A673 (cell line): ENCODE measurements at regions not wholly inside any gene's neighbourhood (a gene's known extent, or its start where the extent isn't known, plus 50 kb on each side); places are given as distances from the start of the nearest gene placed in this dataset.

Experiments
- BruUV-seq: library from RNA; stranded (reverse); fragments of 400-500 nt; replicated peaks from 2 replicates; lab custom pipeline; 2021; lab: Mats Ljungman, UMichigan
- CTCF ChIA-PET: fragments of 300-600 bp; sonication (Branson Sonifier 250); formaldehyde crosslinking; loops from one replicate; lab custom pipeline; 2022; ENCODE audit warnings: antibody characterized with exemption; lab: Charles Lee
- POLR2A ChIA-PET: fragments of 300-600 bp; sonication (Branson Sonifier 250); formaldehyde crosslinking; loops from one replicate; lab custom pipeline; 2022; ENCODE audit warnings: antibody characterized with exemption; ENCODE audit not compliant: low non-redundant PET; lab: Charles Lee
- DNase-seq: peaks from one replicate; pipeline ENCODE4 v3.0.0-alpha.2; 2015; ENCODE audit warnings: low spot score
- H3K27ac ChIP-seq: fragments of 200-600 bp; sonication (generic); 2 replicates; pipeline ENCODE4 v1.5.1; 2016; ENCODE audit warnings: mixed run types, low read depth, mild to moderate bottlenecking, mixed read lengths, antibody characterized with exemption, low read length; ENCODE audit not compliant: poor library complexity, severe bottlenecking
- H3K27me3 ChIP-seq: fragments of 200-600 bp; sonication (generic); replicated peaks from 2 replicates; pipeline ENCODE4 v1.6.1; 2017; ENCODE audit warnings: mixed run types, low read depth, mild to moderate bottlenecking, mixed read lengths, antibody characterized with exemption, low read length; ENCODE audit not compliant: insufficient read depth, poor library complexity
- H3K36me3 ChIP-seq: fragments of 200-600 bp; sonication (generic); 2 replicates; pipeline ENCODE4 v1.6.1; 2016; ENCODE audit warnings: mixed run types, mild to moderate bottlenecking, mixed read lengths, antibody characterized with exemption, low read length; ENCODE audit not compliant: insufficient read depth, poor library complexity, severe bottlenecking
- H3K4me1 ChIP-seq: fragments of 200-600 bp; sonication (generic); 2 replicates; pipeline ENCODE4 v1.6.1; 2017; ENCODE audit warnings: mixed run types, mild to moderate bottlenecking, mixed read lengths, antibody characterized with exemption, low read length; ENCODE audit not compliant: insufficient read depth, poor library complexity, severe bottlenecking
- H3K4me3 ChIP-seq: fragments of 200-600 bp; sonication (generic); 2 replicates; pipeline ENCODE4 v1.5.1; 2016; ENCODE audit warnings: low read depth, mixed run types, mild to moderate bottlenecking, mixed read lengths, low read length; ENCODE audit not compliant: poor library complexity, severe bottlenecking
- H3K9me3 ChIP-seq: fragments of 200-600 bp; sonication (generic); 2 replicates; pipeline ENCODE4 v1.6.1; 2016; ENCODE audit warnings: mixed run types, low read depth, mild to moderate bottlenecking, mixed read lengths, antibody characterized with exemption, low read length; ENCODE audit not compliant: poor library complexity, severe bottlenecking
- EZH2 ChIP-seq: fragments of 200-600 bp; sonication (generic); IDR thresholded peaks from 2 replicates; pipeline ENCODE4 v1.6.1; 2017; ENCODE audit warnings: borderline replicate concordance, low read depth, mild to moderate bottlenecking, mixed read lengths, antibody characterized with exemption, low read length; ENCODE audit not compliant: poor library complexity, severe bottlenecking
- intact Hi-C: fragments of 100-400 bp; cut with micrococcal nuclease; formaldehyde crosslinking; loops from one replicate; pipeline ENCODE4 v1.10.0; 2022; ENCODE audit not compliant: unreplicated experiment
- TF ChIP-seq, protein P1 (sequence below): fragments of 300-800, 200-600 bp; sonication (generic); conservative IDR thresholded peaks from 2 replicates; pipeline ENCODE4 v1.5.1; 2017; ENCODE audit warnings: low read depth, mild to moderate bottlenecking, antibody characterized with exemption, low read length, moderate library complexity, mixed read lengths

DNA sequence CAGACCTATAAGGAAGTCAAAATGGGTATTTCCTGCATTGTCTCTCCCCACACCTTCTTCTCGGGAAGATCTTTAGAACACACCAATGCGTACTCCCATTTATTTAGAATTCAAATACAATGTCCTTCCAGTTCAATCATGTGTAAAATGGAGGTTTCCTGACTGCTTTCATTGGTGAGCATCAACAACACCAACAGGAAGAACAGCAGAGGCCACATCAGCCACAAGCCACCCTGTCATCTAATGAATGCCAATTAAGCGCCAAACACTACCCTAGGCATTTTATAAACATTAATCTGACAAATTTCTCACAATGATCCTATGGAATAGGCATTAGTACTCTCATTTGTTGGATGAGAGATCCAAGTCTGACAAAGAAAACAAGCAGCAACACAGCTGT lies 68.4 kb upstream of the SMLR1 start:
- CTCF ChIA-PET, result interaction anchor here (0.6 kb wide), 1 partner anchor 568 kb away, joined by 3 read pairs; no protein-coding TSS in a partner anchor
- Histone ChIP-seq H3K27me3 (no peaks in the 10 kb centered on the region), H3K9me3 (no peaks in the 10 kb centered on the region), H3K36me3 (no peaks in the 10 kb centered on the region), H3K4me1 (no peaks in the 10 kb centered on the region), H3K4me3 (no peak overlapping the region), H3K27ac (no peak overlapping the region)
- TF ChIP-seq EZH2, result no peak
- TF ChIP-seq, protein P1, sequence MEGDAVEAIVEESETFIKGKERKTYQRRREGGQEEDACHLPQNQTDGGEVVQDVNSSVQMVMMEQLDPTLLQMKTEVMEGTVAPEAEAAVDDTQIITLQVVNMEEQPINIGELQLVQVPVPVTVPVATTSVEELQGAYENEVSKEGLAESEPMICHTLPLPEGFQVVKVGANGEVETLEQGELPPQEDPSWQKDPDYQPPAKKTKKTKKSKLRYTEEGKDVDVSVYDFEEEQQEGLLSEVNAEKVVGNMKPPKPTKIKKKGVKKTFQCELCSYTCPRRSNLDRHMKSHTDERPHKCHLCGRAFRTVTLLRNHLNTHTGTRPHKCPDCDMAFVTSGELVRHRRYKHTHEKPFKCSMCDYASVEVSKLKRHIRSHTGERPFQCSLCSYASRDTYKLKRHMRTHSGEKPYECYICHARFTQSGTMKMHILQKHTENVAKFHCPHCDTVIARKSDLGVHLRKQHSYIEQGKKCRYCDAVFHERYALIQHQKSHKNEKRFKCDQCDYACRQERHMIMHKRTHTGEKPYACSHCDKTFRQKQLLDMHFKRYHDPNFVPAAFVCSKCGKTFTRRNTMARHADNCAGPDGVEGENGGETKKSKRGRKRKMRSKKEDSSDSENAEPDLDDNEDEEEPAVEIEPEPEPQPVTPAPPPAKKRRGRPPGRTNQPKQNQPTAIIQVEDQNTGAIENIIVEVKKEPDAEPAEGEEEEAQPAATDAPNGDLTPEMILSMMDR, result no peak
- no TSS peak for BruUV-seq
- DNase-seq, result no peak
- POLR2A ChIA-PET, result no interaction called here
- intact Hi-C loops, result no loop called here

DNA sequence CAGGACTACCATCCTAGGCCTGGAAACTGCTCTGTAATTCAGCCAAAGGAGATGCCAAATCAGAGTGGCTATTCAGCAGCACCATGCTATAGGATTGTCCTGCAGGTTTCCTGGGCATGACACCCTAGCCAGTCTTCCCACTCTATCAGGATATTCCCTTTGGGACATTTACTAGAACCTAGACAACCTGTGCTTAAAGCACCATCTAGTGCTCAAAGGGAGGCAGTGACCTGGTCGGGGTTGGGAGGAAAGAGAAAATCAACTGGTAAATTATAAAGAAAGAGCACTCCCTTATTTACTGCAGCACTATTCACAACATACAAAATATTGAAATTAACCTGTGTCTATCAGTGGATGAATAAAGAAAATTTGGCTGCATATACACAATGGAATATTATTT lies 67.2 kb upstream of the SMLR1 start:
- no TSS peak for BruUV-seq
- CTCF ChIA-PET, result no interaction called here

DNA sequence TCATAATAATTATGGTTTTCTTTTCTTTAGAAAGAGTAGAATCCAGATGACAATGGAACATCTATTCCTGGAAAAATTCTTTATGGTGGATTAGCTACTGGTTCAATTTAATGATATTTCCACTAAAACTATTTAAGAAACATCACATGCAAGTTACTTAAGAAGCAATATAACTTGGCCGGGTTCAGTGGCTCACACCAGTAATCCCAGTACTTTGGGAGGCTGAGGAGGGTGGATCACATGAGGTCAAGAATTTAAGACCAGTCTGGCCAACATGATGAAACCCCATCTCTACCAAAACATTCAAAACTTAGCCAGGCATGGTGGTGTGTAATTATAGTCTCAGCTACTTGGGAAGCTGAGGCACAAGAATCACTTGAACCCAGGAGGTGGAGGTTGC lies 65.9 kb upstream of the SMLR1 start:
- intact Hi-C loops, result loop anchor here (2.0 kb wide), 1 partner anchor 438 kb away; no protein-coding TSS in a partner anchor
- ChIA-PET CTCF (interaction anchor here (0.6 kb wide), 1 partner anchor 63 kb away, joined by 4 read pairs; no protein-coding TSS in a partner anchor), POLR2A (no interaction called here)
- no peaks in the 10 kb centered on the region for H3K9me3 ChIP-seq
- H3K36me3 ChIP-seq, result no peaks in the 10 kb centered on the region
- H3K27me3 ChIP-seq, result no peaks in the 10 kb centered on the region
- H3K4me1 ChIP-seq, result no peaks in the 10 kb centered on the region
- BruUV-seq, result no TSS peak
- no peak overlapping the region for H3K27ac ChIP-seq
- no peak overlapping the region for H3K4me3 ChIP-seq
- no peak for DNase-seq
- TF ChIP-seq EZH2, result no peak
- TF ChIP-seq, protein P1, result no peak

More for the DNA sequence above, 67.2 kb upstream of the SMLR1 start:
- Histone ChIP-seq H3K36me3 (no peaks in the 10 kb centered on the region), H3K27ac (no peak overlapping the region), H3K4me3 (no peak overlapping the region), H3K27me3 (no peaks in the 10 kb centered on the region), H3K4me1 (no peaks in the 10 kb centered on the region), H3K9me3 (no peaks in the 10 kb centered on the region)
- intact Hi-C loops, result loop anchor here (2.0 kb wide), 1 partner anchor 437 kb away; no protein-coding TSS in a partner anchor
- DNase-seq, result peak; percentile 72
- TF ChIP-seq, protein P1, result peak; percentile 79
- TF ChIP-seq EZH2, result no peak
- POLR2A ChIA-PET, result no interaction called here
